NAMALWA (cell line): ENCODE measurements at regions not wholly inside any gene's neighbourhood (a gene's known extent, or its start where the extent isn't known, plus 50 kb on each side); places are given as distances from the start of the nearest gene placed in this dataset.
A peak's percentile ranks its signal among the peaks of the same experiment; 100 is the strongest.
"Not testable (repeated sequence)": the region's sequence is repeated elsewhere in the genome, so short reads cannot be mapped to it uniquely, and the experiment has no call there.

Experiments used
- DNase-seq: peaks from one replicate; pipeline ENCODE4 v3.0.0-alpha.2; 2015; ENCODE audit warnings: low spot score

DNA sequence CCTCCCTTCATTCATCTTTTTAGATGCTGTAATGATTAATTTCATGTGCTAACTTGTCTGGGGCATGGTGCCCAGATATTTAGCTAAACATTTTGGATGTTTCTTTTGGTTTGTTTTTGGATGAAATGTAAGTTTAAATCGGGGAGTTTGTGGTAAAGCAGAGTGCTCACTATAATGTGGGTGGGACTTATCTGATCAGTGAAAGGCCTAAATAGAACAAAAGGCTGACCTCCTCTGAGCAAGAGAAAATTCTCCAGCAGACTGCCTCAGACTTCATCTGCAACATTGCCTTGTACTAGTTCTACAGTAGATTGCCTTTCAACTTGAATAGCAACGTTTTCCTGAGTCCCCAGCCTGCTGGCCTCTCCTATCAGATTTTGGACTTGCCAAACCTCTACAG is 183.6 kb downstream of the S1PR1 start:
- DNase-seq: no peak

GRCh38 chr1:101428083-101428482 is 191.3 kb downstream of the S1PR1 start:
- DNase-seq: not testable (repeated sequence)

- DNase-seq: no peak
Measured at GRCh38 chr1:101428562-101428961, 191.7 kb downstream of the S1PR1 start.

DNA sequence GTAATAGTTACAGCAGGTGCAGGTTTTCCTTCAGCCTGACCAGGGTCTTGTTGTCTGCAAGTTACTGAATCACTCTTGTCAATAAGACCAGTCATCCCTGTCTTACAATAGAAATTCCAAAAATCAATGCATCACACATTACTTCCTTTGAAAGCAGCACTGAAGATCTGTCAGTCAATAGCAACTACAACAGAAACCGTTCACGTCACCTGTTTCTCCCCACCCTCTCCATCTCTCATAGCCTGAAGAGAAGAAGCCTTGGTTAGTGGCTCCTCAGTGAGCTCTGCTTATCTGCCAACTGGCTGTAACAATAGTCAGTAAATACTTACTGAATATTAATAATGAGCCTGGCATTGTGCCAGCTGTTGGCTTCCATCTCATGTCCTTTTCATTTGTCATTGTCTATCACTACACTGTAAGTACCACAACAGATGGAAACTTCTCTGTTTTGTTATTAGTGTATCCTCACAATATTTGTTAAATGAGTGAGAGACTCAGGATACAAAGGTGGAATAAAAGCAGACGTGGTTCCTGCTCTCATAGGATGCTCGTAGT is 195.2 kb downstream of the S1PR1 start:
- no peak for DNase-seq

DNA sequence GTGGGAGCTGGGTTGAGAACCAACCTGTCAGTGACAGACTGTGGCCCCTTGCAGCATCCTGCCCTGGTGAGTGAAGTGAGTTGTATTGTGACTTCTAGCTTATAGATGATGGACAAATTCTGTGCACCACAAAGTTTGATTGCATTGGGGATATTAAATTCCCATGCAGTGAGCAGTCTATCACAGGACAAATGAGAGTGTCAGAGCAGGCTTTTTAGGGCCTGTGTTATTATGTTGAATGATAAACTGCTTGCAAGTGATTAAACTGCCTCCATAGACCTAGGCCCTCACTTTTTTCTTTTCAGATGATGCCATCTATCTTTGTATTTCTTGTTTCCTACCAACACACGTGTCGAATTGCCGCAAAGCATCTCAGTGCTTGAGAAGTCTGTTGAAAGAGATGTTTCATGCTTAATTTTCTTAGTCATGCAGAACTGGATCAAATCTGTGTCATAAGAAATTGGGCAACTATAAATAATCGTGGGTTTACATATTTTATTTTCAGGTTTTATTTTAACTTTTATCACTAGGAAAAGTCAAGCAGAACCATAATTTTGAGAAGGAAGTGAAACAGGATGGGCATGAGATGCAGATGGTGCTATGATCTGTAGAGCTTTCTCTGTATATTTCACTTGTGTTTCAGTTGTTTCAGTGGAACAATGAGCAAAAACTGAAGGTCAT is 199.2 kb downstream of the S1PR1 start:
- peak; percentile 71 for DNase-seq

DNA sequence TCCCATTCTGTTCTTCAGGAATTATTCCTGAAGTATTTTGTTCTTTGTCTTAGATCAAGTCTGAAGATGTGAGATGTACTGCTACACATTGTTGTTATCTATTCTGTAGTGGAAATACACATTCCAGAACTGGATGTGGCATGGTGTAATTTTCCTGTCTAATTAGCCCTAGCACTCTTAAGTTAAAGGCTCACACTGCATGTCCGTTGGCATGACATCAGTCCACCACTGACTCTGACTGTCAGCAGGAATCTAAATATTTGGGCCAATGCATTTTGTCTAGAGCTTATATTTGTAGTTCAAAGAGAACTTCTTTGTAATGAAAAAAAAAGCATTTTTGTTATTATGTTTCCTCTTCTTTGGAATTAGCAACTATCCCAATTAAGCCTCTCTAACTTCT is 201.0 kb downstream of the S1PR1 start:
- DNase-seq: no peak

- peak; percentile 50 for DNase-seq
Measured at GRCh38 chr1:101438359-101438758, 201.5 kb downstream of the S1PR1 start.

- no peak for DNase-seq
Measured at GRCh38 chr1:101440485-101440884, 203.7 kb downstream of the S1PR1 start.

DNA sequence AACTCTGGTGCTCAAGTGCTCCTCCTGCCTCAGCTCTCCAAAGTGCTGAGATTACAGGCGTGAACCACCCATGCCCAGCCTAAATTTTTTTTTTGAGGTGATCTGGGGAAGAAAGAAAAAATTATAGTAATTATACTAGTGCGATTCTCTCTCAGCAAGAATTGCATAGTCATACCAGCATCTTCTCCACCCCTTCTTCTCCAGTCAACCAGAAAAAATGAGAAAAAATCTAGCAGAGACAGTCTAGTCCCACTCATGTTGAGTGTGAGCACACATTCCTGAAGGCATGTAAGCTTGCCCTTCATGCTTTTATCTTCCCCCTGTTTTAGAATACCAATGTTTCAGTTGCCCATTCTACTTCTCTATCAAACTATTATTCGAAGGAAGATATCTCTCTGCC is 207.6 kb downstream of the S1PR1 start:
- no peak for DNase-seq

GRCh38 chr1:101444873-101445618 is 208.2 kb downstream of the S1PR1 start:
- no peak for DNase-seq

DNA sequence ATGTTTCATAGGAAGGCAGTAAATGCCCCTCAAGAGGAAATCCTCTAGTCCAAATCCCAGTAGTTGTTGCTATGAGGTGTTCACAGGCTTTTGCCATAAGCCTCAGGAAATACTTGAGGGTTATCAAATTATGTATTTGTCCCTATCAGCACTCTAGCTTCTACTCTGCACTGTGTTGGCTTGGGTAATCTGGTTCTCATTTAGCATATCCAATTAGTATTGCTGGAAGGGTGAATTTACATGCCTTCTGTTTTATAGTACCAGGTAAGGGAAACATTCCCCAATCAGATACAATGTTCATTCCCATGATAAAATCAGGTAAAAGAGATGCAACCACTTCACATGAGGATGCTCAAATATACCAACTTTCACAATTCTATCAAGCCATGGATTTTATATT is 211.2 kb downstream of the S1PR1 start:
- no peak for DNase-seq

- DNase-seq: not testable (repeated sequence)
Measured at GRCh38 chr1:101450691-101451090, 213.9 kb downstream of the S1PR1 start.

- DNase-seq: no peak
Measured at GRCh38 chr1:101451888-101452287, 215.1 kb downstream of the S1PR1 start.

GRCh38 chr1:101452825-101453224 is 216.0 kb downstream of the S1PR1 start:
- no peak for DNase-seq

- no peak for DNase-seq
Measured at GRCh38 chr1:101453844-101454243, 217.0 kb downstream of the S1PR1 start.

- no peak for DNase-seq
Measured at GRCh38 chr1:101455166-101455565, 218.3 kb downstream of the S1PR1 start.

- no peak for DNase-seq
Measured at GRCh38 chr1:101460739-101461138, 223.9 kb downstream of the S1PR1 start.

DNA sequence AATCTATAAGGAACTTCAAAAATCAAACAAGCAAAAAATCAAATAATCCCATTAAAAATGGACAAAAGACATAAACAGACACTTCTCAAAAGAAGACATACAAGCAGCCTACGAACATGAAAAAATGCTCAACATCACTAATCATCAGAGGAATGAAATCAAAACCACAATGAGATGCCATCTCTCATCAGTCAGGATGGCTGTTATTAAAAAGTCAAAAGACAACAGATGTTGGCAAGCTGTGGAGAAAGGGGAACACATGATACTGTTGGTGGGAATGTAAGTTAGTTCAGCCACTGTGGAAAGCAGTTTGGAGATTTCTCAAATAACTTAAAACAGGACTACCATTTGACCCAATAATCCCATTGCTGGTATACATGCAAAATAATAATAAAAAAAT is 226.4 kb downstream of the S1PR1 start:
- DNase-seq: no peak

GRCh38 chr1:101465941-101466340 is 229.1 kb downstream of the S1PR1 start:
- DNase-seq: no peak

- peak; percentile 62 for DNase-seq
Measured at GRCh38 chr1:101474039-101474665, 237.3 kb downstream of the S1PR1 start.

DNA sequence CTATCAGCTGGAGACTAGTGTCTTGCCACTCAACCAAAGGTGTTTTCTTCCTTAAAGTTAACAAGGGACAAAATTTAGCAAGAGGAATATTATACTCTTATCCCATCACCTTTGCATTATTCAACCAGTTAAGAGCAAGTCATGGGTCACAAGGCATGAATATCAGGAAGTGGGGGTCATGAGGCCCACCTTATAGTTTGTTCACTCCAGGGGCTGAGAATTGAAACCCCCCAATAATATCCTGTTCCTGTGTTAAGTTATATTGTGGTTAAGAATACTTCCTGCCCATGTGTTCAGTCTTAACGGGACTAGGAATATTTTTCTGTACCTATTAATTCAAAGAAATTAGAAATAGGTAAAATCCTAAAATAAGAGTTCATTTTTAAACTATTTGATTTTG is 239.7 kb downstream of the S1PR1 start:
- no peak for DNase-seq

DNA sequence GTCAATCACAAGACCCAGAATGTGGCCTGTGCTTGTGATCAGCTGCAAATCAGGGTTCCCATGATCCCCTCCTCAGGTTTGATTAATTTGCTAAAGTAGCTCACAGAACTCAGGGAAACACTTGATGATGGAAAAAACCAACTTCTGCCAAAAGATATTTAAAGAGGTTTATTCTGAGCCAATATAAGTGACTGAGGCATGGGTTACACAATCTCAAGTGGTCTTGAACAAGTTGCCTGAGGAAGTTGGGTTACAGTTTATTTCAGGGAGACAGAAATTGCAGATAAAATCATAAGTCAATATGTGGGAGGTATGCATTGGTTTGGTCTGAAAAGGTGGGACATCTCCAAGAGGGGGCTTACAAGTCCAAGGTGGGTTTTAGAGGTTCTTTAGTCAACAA is 243.1 kb downstream of the S1PR1 start:
- no peak for DNase-seq

DNA sequence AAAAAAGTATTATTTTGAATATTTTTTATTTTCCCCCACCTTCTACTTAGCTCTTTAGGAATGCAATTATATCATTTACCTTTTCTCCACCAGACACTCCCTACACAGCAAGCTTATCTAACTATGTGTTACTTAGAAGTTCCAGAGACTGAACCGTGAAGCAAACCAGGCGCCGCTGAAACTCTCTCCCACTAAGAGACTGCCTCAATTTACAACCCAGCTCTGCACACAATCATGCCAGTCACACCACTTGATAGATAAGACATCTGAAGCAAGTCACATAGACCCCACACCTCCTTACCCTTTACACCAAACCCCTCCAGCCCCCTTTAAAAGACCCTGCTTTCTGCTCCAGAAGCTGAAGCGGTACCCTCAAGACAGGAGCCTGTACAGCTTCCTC is 245.5 kb downstream of the S1PR1 start:
- DNase-seq: no peak
